ENCODE measurements at regions not wholly inside any gene's neighbourhood (a gene's known extent, or its start where the extent isn't known, plus 50 kb on each side); places are given as distances from the start of the nearest gene placed in this dataset.

- no peak for TF ChIP-seq CTCF (IDR thresholded peaks at IDR 0.05)
- TF ChIP-seq POLR2A (IDR thresholded peaks at IDR 0.05), result no peak
Observed at GRCh38 chrY:7796128-7796527, 884.6 kb upstream of the AMELY start.
